B cell (primary cell): ENCODE measurements at regions not wholly inside any gene's neighbourhood (a gene's known extent, or its start where the extent isn't known, plus 50 kb on each side); places are given as distances from the start of the nearest gene placed in this dataset.

Source experiments
- ATAC-seq: fragments of 200-7000 bp; cut with Tn5 transposase; one replicate; pipeline ENCODE4 v1.10.0; 2021; ENCODE audit warnings: low read depth, mild to moderate bottlenecking, moderate number of reproducible peaks, moderate library complexity
- CTCF ChIA-PET: fragments of 350-600 bp; sonication (Branson Sonifier 250); formaldehyde crosslinking; loops from one replicate; lab custom pipeline; 2021; ENCODE audit warnings: antibody characterized with exemption, inconsistent platforms; lab: Charles Lee
- POLR2A ChIA-PET: fragments of 350-600 bp; sonication (Branson Sonifier 250); formaldehyde crosslinking; loops from one replicate; lab custom pipeline; 2021; ENCODE audit warnings: antibody characterized with exemption; lab: Charles Lee
- DNase-seq: peaks from one replicate; pipeline ENCODE4 v3.0.0; 2013
- H2AFZ ChIP-seq: 2 replicates; pipeline ENCODE4 v1.6.1; 2012; ENCODE audit warnings: mild to moderate bottlenecking, low read depth, low read length; ENCODE audit not compliant: insufficient read depth, poor library complexity, severe bottlenecking
- H3K27ac ChIP-seq, 2 donors: 1 replicate in 1 of 2; 2 replicates in 1 of 2; pipeline ENCODE4 v1.5.1; 2012 to 2013; ENCODE audit warnings: low read length in 2 of 2, mild to moderate bottlenecking in 2 of 2, moderate library complexity in 1 of 2
- H3K27me3 ChIP-seq, 4 experiments: fragments of 200-600 bp in 1 of 4; sonication (generic) in 1 of 4; replicated peaks in 1 of 4; 1 replicate in 2 of 4; 2 replicates in 2 of 4; pipeline versions ENCODE4 v1.6.1 to v1.7.0; 2013 to 2016; ENCODE audit warnings: low read length in 3 of 4, mild to moderate bottlenecking in 2 of 4, mixed read lengths in 1 of 4, moderate library complexity in 1 of 4; ENCODE audit not compliant: insufficient read depth in 4 of 4, control insufficient read depth in 3 of 4; ENCODE audit errors: control extremely low read depth in 1 of 4
- H3K36me3 ChIP-seq, 2 experiments: replicated peaks in 1 of 2; 1 replicate in 1 of 2; 2 replicates in 1 of 2; pipeline versions ENCODE4 v1.6.1 to v1.7.1; 2013; ENCODE audit warnings: low read length in 1 of 2; ENCODE audit not compliant: insufficient read depth in 2 of 2, control insufficient read depth in 1 of 2; ENCODE audit errors: control extremely low read depth in 1 of 2, extremely low read depth in 1 of 2
- H3K4me1 ChIP-seq, 2 donors: fragments of 200-600 bp in 1 of 2; sonication (generic) in 1 of 2; 1 replicate in 1 of 2; 2 replicates in 1 of 2; pipeline versions ENCODE4 v1.5.1 to v1.6.1; 2013 to 2017; ENCODE audit warnings: low read length in 2 of 2; ENCODE audit not compliant: control insufficient read depth in 2 of 2, insufficient read depth in 2 of 2
- H3K4me2 ChIP-seq: replicated peaks from 2 replicates; pipeline ENCODE3; 2012; ENCODE audit warnings: mild to moderate bottlenecking, low read depth, low read length; ENCODE audit not compliant: poor library complexity, severe bottlenecking
- H3K4me3 ChIP-seq, 5 experiments: fragments of 200-600 bp in 1 of 5; sonication (generic) in 1 of 5; 1 replicate in 3 of 5; 2 replicates in 2 of 5; pipeline versions ENCODE4 v1.5.1 to v1.7.0; 2011 to 2016; ENCODE audit warnings: low read length in 4 of 5, mild to moderate bottlenecking in 4 of 5, low read depth in 2 of 5, control low read depth in 1 of 5, moderate library complexity in 1 of 5; ENCODE audit not compliant: insufficient read depth in 1 of 5; ENCODE audit errors: control extremely low read depth in 1 of 5, extremely low read depth in 1 of 5
- H3K79me2 ChIP-seq: fragments of 200-600 bp; sonication (generic); one replicate; pipeline ENCODE4 v1.6.0; 2016; ENCODE audit warnings: low read length; ENCODE audit not compliant: control insufficient read depth, insufficient read depth
- H3K9ac ChIP-seq: fragments of 200-600 bp; sonication (generic); 2 replicates; pipeline ENCODE4 v1.6.1; 2017; ENCODE audit warnings: mild to moderate bottlenecking, low read length, moderate library complexity
- H3K9me3 ChIP-seq, 3 donors: one replicate each; pipeline versions ENCODE4 v1.6.1 to v1.7.1; 2013; ENCODE audit warnings: low read length in 2 of 3; ENCODE audit not compliant: control insufficient read depth in 2 of 3, insufficient read depth in 1 of 3; ENCODE audit errors: control extremely low read depth in 1 of 3
- H4K20me1 ChIP-seq: 2 replicates; pipeline ENCODE4 v1.6.0; 2012; ENCODE audit warnings: mild to moderate bottlenecking, low read length; ENCODE audit not compliant: insufficient read depth, control insufficient read depth, poor library complexity, severe bottlenecking
- H3K27ac Mint-ChIP-seq: one replicate; pipeline ENCODE4 v1.8.0; 2021; ENCODE audit warnings: mixed read lengths
- H3K27me3 Mint-ChIP-seq: one replicate; pipeline ENCODE4 v1.8.0; 2021; ENCODE audit warnings: mixed read lengths
- H3K4me1 Mint-ChIP-seq: one replicate; pipeline ENCODE4 v1.8.0; 2021; ENCODE audit warnings: mixed read lengths
- H3K4me3 Mint-ChIP-seq: one replicate; pipeline ENCODE4 v1.8.0; 2021; ENCODE audit warnings: mixed read lengths
- H3K9me3 Mint-ChIP-seq: one replicate; pipeline ENCODE4 v1.8.0; 2022; ENCODE audit warnings: mixed read lengths; ENCODE audit not compliant: insufficient read depth
- EZH2 ChIP-seq: IDR thresholded peaks from 2 replicates; pipeline ENCODE4 v1.6.1; 2012; ENCODE audit warnings: borderline replicate concordance, low read depth, mild to moderate bottlenecking, moderate library complexity, low read length; ENCODE audit not compliant: insufficient read depth, poor library complexity, severe bottlenecking
- WGBS: methylation state at CpG from one replicate; pipeline ENCODE4 v1.1.5; 2013; ENCODE audit warnings: missing lambda C conversion rate; ENCODE audit not compliant: insufficient coverage; 5-methylcytosine and 5-hydroxymethylcytosine counted together
- intact Hi-C: fragments of 100-400 bp; cut with micrococcal nuclease; formaldehyde crosslinking; loops from one replicate; pipeline ENCODE4 v1.10.0; 2022
- TF ChIP-seq, protein P1 (sequence below): fragments of 200-600 bp; IDR thresholded peaks from one replicate; pipeline ENCODE4 v1.8.0; 2022; ENCODE audit warnings: antibody characterized with exemption, mild to moderate bottlenecking

- H4K20me1 ChIP-seq, result no peaks in the 10 kb centered on the region
- no peak overlapping the region for H3K4me2 ChIP-seq
- H3K4me3 Mint-ChIP-seq, result no peak overlapping the region
- no peaks in the 10 kb centered on the region for H3K9me3 Mint-ChIP-seq
- POLR2A ChIA-PET, result no interaction called here
- WGBS, result no CpG with 5 or more reads among the region's 3 CpGs
- CTCF ChIA-PET, result no interaction called here
- H3K9me3 ChIP-seq, result no peaks in the 10 kb centered on the region
- peaks cover 0 to 3% (median 1%) of the 10 kb centered on the region in 4 experiments for H3K27me3 ChIP-seq
- no peaks in the 10 kb centered on the region for H3K4me1 Mint-ChIP-seq
- no peaks in the 10 kb centered on the region for H3K4me1 ChIP-seq
- H3K79me2 ChIP-seq, result no peaks in the 10 kb centered on the region
- H3K36me3 ChIP-seq, result no peaks in the 10 kb centered on the region
- H3K9ac ChIP-seq, result no peak overlapping the region
- H2AFZ ChIP-seq, result no peak overlapping the region
- H3K27me3 Mint-ChIP-seq, result peaks cover 15% of the 10 kb centered on the region
- H3K27ac ChIP-seq, result no peak overlapping the region
- ATAC-seq, result no peak
- TF ChIP-seq EZH2, result no peak
- TF ChIP-seq, protein P1, sequence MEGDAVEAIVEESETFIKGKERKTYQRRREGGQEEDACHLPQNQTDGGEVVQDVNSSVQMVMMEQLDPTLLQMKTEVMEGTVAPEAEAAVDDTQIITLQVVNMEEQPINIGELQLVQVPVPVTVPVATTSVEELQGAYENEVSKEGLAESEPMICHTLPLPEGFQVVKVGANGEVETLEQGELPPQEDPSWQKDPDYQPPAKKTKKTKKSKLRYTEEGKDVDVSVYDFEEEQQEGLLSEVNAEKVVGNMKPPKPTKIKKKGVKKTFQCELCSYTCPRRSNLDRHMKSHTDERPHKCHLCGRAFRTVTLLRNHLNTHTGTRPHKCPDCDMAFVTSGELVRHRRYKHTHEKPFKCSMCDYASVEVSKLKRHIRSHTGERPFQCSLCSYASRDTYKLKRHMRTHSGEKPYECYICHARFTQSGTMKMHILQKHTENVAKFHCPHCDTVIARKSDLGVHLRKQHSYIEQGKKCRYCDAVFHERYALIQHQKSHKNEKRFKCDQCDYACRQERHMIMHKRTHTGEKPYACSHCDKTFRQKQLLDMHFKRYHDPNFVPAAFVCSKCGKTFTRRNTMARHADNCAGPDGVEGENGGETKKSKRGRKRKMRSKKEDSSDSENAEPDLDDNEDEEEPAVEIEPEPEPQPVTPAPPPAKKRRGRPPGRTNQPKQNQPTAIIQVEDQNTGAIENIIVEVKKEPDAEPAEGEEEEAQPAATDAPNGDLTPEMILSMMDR, result no peak
- intact Hi-C loops, result no loop called here
- DNase-seq, result no peak
- no peak overlapping the region for H3K4me3 ChIP-seq
- no peak overlapping the region for H3K27ac Mint-ChIP-seq
Measured at GRCh38 chr1:55689800-55690199, 474.6 kb upstream of the USP24 start.

- Histone ChIP-seq H3K79me2 (no peaks in the 10 kb centered on the region), H3K9me3 (peaks cover 0 to 2% (median 0%) of the 10 kb centered on the region in 3 donors), H3K27ac (no peak overlapping the region), H3K9ac (no peak overlapping the region), H3K27me3 (peaks cover 0 to 3% (median 0%) of the 10 kb centered on the region in 4 experiments), H3K36me3 (no peaks in the 10 kb centered on the region), H3K4me1 (no peaks in the 10 kb centered on the region), H2AFZ (no peak overlapping the region), H3K4me3 (no peak overlapping the region), H3K4me2 (no peak overlapping the region), H4K20me1 (no peaks in the 10 kb centered on the region)
- ChIA-PET POLR2A (no interaction called here), CTCF (no interaction called here)
- no peak for DNase-seq
- no peak overlapping the region for H3K4me3 Mint-ChIP-seq
- WGBS, result 85% methylated on average over 6 of the region's 7 CpGs
- ATAC-seq, result no peak
- no peaks in the 10 kb centered on the region for H3K4me1 Mint-ChIP-seq
- intact Hi-C loops, result no loop called here
- H3K27ac Mint-ChIP-seq, result no peak overlapping the region
- peaks cover 17% of the 10 kb centered on the region for H3K27me3 Mint-ChIP-seq
- TF ChIP-seq, protein P1, result no peak
- TF ChIP-seq EZH2, result no peak
- no peaks in the 10 kb centered on the region for H3K9me3 Mint-ChIP-seq
Measured at GRCh38 chr1:55685560-55685959, 470.4 kb upstream of the USP24 start.
